ENCODE measurements at regions not wholly inside any gene's neighbourhood (a gene's known extent, or its start where the extent isn't known, plus 50 kb on each side); places are given as distances from the start of the nearest gene placed in this dataset.
"Not testable (repeated sequence)": the region's sequence is repeated elsewhere in the genome, so short reads cannot be mapped to it uniquely, and the experiment has no call there.

DNA sequence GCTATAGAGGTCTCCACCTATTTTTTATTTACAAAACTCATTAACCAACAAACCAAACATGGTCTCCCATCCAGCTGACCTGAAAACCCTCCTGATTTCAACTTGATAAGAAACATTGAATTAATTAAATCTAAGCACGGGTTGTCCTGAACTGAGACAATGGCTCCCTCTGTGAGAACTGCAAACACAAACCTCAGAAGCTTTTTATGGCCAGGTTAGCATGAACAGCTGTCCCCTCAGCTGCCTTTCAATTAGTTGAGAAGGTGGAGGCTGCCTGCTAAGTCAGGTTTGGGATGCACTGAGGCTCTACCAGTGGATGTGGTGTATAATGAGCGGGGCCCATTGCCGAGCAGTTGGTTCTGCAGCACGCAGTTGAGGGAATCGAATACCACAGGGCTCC is 258.5 kb upstream of the DDX18 start:
- peak; percentile 34 for DNase-seq

DNA sequence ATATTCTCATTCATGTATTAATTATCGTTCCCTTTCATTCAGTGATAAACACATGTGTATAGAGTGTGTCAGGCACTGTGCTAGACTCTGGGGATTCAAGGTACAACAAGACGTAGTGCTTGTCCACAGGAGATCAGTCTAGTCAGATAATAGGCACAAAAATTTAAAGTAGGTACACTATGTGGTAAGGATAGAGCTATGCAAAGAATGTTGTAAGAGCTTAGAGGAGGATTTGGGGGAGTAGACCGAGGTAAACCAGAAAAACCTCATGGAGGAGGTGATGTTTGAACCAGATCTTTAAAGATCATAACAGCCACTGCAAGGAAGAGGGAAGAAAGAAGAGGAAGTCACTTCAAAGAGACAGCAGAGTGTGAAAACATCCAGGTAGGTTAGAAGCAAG is 256.9 kb upstream of the DDX18 start:
- no peak for DNase-seq

DNA sequence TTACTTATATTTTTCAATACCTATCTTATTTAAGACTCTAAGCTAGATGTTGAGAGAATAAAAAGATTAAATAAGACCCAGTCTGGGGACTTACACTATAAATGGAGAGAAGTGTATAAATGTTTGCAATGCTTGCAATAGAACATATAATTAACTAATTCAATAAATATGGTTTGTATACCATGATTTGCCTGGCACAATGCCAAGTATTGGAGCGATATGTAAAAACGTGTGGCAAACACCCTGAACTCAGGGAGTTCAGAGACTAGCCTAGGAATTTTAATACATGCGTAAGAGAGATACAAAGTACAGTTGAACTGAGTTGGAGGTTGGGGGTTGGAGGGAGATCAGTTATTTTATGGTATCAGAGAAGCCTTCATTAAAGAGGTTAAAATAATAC is 251.8 kb upstream of the DDX18 start:
- DNase-seq = no peak

DNA sequence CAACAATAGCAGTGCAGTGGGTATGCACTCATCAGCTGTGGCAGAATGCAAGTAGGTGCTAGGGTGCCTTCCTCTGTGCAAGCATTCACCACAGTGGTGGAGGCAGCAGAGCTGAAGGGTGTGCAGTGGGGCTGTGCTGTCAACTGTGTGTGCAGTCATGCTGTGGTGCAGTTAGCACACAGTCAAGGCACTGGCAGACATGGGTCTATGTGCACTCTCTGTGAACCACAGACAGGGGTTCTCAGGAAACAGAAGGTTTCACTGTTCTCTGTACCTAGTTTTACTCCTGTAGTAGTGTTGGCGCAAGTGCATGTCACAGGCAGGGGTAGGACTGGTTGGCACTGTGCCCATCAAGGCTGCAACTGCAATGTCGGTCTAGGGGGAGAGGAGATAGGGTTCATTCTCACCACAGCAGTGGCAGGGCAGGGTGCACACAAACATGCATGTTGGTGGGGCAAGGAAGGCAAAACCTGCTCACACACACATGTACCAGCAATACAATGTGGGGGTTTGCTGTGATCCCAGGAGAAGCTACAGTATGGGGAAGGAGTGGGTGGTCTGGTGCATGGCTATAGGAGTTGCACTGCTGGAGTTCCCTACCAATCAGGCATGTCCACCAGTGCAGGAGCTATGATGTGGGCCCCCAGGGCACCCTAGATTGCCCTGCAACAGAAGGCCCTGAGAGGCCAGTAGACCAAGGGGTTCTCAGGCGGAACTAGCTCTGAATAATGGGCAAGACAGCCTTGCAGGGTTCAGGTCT is 242.7 kb upstream of the DDX18 start:
- DNase-seq = no peak

DNA sequence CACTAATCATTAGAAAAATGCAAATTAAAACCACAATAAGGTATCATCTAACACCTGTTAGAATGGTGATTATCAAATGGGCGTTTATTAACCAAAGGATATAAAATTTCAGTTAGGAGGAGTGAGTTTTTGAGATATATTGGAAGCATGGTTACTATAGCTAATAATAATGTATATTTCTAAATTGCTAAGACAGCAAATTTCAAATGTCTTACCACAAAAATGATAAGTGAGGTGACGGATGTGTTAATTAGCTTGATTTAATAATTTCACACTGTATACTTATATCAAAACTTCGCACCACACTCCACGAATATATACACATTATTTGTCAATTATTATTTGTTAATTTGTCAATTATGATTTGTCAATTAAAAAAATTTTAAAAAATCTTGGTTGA is 227.2 kb upstream of the DDX18 start:
- DNase-seq = no peak

DNA sequence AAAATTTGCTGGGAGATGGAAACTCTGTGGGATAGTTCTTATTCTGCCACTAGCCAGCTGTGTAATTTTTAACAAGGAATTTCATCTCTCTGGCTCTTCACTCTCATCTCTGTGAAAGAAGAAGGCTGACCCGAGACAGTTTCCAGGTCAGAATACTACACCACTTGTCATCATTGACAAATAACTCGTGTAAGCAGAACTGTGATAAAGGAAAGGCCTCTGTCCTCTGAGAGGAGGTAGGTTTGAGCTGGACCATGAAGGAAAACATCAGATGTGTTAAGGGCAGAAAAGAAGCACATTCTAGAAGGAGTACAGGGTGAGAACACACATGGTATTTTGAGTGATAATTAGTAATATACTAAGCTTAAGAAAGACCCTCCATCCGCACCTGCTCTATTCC is 211.4 kb upstream of the DDX18 start:
- no peak for DNase-seq

DNA sequence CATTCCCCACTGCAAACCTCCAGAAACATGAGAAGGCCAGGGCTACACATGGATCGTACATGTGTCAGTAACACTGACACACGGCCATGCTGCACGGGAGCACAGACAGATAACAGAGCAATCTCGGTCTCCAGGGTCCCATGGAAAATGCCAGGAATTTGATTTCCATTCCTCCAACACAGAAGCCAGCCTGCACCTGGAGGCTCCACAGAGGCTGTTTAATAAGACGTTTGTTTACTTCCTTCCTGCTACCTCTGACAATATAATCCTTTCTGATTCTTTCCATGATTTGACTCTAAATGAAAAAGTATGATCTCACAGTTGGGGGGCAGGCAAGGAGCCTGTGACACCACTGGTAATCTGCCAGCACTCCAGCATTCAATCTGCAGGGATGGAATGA is 210.9 kb upstream of the DDX18 start:
- no peak for DNase-seq

DNA sequence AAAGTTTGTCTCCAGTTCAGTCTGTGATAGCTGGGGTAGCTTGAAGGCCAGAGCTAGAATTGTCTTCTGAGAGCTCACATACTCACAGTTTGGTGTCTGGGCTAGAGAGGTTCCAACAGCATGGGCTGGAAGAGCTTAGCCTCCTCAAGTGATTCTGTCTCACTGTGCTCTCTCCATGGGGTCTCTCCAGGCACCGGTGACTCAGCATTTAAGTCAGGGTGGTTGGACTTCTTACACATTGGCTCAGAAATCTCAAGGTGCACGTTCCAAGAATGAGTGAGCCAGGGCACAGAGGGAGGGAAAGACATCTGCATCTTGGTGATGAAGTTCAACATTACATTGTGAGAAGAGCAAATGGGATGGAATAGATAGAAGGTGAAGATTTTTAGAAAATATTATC is 207.3 kb upstream of the DDX18 start:
- no peak for DNase-seq

DNA sequence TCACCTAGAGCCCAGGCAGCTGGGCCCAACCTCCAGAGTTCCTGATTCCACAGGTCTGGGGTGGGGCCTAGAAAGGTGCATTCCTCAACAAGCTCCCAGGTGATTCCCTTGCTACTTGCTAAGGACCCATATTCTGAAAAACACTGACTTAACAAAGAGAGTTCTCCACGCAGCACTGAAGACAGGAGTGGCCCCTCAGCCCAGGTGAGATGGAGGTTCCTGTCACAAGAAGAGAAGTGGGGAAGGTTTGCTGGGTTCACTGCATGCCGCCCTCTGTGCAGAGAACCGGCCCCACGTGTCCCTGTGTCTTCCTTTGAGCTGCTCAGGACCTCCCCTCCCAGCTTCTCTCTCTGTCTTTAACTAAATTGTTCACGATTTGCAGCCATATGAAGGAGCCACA is 201.4 kb upstream of the DDX18 start:
- no peak for DNase-seq

DNA sequence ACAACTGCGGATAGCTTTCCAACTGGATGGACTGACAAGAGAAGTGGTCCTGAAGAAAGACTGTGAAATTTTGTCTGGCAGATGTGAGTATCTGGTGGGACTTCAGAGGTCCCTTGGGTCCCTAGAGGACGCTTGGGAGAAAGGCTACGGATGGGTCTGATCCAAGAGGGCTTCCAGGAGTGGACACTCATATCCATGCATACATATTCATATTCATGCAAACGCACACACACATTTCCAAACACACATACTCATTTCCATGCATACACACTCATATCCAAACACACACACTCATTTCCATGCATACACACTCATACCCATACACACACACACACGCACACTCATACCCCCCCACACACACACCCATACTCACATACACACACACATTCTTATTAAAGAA is 200.2 kb upstream of the DDX18 start:
- no peak for DNase-seq

DNA sequence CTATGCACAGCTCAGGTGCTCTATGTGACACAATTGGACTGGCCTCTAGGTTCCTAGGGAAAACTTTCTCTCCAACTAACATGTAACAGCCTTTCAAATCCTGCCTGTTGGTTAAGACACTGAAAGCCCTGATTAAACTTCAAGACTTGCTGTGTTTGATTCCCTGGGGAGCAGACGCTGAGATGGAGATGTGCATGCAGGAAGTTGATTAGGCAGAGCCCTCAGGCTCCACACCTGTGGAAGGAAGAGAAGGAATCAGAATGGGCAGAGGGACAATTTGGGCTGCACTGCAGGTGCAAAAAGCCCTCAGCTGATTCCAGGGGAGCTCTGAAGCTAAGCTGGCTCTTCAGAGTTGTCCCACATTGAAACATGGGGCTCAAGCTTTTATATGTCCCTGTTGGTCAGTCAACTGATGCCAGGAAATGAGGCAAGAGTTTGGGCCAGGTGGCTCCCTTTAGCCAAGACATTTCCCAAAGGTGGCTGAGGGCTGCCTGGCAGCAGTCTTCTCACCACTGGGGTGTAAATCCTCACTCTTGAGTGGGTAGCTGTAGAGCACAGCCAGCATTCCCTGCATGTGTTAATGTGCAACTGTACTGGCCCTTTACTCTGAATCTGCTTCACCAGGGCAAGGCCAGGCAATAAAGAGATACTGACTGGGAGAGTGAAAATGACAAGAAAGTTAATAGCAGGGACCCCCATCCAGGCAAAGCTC is 199.5 kb upstream of the DDX18 start:
- DNase-seq = no peak

DNA sequence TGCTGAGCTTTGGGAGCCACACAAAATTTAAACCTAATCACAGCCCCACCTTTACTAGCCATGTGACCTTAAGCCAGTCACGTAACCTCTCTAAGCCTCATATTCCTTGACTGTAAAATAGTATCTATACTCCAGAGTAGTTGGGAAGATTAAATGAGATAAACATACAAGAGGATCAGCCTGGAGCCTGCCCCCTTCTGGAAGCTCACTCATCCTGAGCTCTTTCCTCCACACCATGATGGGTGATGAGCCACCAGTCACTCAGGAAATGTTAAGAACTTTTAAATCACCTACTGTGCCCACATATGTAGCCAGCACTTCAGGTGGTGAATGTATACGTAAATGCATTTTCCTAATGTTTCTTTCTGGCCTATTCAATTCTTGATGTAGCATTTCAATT is 195.9 kb upstream of the DDX18 start:
- DNase-seq = no peak

DNA sequence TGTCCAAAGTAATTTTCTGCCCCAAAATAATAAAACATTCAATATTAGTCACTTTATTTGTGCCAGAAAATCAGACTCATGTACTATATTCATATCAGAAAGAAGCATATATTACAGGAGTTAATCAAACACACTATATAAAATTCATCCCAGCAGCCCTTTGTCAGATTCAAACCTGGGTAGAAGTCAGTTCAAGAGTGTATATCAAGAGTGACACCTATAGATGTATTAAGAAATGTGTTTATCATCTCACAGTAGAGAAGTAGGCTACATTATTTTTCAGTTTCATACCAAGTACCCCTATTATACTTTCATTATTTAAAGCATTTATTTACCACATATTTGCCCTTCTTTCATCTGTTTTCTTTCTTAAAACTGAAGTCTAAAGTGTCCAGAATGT is 193.2 kb upstream of the DDX18 start:
- no peak for DNase-seq

DNA sequence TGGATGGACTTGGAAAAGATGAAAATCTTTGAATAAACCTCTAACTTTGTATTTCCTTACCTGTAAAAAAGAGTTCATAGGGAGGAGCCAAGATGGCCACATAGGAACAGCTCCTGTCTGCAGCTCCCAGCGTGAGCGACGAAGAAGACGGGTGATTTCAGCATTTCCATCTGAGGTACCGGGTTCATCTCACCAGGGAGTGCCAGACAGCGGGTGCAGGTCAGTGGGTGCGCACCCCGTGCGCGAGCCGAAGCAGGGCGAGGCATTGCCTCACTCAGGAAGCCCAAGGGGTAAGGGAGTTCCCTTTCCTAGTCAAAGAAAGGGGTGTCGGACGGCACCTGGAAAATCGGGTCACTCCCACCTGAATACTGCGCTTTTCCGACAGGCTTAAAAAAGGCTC is 191.3 kb upstream of the DDX18 start:
- not testable (repeated sequence) for DNase-seq

DNA sequence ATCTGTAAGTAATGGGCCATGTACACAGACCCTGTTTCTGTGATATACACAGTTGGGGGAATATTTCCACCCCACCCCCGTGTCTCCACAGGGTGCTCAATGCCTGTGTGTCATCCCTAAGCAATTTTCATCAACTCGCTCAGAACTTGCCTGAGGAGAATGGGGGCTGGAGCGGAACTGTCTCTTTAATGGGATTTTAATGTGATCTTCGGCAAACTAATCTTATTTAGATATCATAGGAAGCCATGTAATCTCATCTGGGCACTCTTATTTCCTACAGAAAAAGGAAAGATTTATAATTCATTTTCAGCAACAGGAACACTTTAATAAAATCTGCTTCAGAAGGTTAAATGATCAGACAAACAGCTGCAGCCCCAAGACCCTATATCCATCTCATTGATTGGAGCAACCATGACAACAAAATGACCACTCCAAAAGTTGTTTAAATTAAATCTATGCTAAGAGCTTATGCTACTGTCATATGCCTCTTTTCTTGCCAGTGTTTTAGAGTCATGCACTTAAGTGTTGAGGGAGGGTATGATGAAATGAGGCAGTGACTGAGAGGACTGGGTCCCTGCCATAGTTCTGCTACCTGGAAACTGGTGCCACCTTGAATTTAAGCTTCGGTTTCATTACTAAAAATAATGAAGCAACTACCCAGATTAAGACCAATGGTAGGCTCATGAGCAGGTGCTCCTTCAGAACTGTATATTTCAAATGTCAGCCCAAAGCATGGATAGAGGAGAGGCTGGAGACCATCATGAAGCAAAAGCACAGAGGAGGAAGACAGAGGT is 183.1 kb upstream of the DDX18 start:
- DNase-seq = no peak

DNA sequence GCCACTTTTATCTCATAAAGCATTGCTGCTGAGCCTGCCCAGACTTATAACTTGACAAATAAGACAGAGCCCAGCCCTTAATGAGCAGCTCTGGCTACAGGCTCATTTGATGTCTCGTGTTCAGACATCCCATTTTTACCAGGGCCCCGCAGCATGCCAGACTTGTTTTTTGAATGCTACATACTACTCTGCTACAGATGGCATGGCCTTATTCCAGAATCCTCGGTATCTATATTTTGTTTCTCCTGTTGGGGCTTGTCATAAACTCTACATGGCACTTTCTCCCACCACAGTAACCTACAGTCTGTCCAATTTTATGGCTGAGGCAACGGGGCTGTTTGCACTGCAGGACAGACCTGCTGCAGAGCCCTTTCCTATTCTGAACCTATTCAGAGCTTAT is 179.0 kb upstream of the DDX18 start:
- no peak for DNase-seq

DNA sequence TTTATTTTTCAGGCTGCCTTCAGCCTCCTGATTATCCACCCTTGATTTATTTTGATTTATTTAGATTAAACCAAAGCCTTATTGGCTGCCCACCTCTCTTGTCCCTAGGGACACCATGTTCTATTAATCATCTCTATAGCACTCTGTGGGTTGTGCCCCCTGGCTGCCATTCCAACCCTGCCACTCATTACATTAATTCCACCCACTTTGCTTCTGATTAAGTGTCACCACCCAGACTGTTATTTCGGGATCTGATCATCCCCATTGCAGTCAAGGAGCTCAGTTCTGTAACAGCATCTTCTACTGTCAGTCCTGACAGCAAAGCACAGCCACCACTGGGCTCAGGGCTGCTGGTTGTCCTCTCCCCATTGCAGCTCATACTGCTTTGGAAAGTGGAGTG is 175.1 kb upstream of the DDX18 start:
- DNase-seq = no peak

DNA sequence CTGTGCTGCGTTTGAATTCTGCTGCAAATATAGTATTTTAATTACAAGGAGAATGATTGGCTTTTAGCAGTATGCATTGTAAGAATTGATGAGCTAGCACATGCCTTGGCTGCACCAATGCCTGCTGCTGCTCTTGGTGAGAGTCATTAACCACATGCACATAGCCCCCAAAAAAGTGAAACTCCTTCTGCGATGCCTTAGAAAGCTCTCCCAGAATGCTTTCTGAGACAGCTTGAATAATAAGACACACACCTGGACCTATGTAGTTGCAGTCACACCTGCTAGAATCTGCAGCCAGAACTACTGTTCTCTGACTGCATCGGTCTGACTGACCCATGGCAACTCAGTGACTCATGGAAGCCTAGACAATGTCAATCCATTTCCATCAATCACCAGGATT is 170.1 kb upstream of the DDX18 start:
- DNase-seq = no peak

DNA sequence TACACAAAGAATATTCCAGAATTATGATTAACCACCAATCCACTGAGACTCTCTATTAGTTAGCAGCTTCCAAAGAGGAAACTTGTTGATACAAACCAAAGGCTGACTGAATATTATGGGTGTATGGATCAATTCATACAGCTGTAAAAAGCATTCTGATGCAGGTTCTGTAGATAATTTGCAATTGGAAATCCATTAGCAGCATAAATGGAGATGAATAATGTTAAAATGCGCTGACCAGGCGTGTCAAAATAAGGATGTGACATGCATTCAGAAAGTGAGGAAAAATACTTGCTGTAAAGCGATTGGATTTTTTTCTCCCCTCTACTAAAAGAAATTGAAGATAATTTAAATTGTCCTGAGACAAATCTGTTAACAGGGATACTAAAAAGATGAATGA is 169.0 kb upstream of the DDX18 start:
- no peak for DNase-seq

DNA sequence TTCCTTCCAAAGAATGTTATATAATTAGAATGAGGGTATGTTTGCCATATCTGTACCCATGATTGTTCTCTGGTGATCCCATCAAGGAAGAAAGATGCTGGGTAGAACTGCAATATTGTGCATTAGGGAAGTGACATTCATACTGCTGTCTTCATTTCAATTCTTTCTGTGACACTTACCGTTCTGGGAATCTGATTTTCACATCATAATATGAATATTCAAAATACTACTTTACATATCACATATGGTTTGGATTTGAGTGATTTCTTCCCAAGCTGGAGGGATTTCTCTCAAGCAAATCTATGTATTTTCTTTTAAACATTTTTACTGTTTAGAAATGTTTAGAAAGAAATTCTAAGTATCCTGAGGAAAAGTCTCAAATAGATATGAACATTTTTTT is 168.4 kb upstream of the DDX18 start:
- no peak for DNase-seq

DNA sequence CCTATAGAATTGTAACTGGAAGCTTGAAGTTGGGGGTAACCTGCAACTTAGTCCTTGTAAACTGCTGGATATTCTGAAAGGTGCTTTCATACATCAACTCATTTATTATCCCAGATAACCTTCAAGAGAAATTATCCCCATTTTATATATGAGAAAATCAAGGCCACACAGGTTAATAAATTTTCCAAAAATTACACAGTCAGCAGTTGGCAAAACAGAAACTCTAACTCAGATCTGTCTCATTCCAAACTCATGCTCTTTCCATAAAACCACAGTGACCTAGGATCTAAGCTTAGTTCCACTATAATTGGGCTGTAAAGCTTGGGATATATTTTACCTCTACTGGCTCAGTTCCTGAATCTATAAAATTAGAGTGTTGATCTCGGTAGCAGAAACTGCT is 167.6 kb upstream of the DDX18 start:
- no peak for DNase-seq

DNA sequence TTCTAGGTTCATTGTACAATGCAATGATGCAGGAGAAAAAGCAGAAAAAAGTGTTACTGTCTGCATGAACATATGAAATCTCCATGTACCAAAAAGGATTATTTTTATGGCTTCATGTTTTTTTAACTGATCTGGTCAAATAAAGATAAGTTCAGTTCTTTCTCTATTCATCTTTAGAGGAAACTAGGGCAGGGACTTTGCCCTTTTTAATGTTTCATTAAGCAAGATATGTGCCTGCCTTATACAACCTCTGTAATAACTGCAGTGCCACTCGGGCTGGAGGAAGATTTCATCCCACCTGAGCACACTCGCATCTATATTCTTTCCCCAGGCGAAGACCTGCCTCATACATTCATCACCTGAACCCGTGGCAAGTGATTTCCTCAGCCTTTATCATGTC is 157.9 kb upstream of the DDX18 start:
- no peak for DNase-seq

DNA sequence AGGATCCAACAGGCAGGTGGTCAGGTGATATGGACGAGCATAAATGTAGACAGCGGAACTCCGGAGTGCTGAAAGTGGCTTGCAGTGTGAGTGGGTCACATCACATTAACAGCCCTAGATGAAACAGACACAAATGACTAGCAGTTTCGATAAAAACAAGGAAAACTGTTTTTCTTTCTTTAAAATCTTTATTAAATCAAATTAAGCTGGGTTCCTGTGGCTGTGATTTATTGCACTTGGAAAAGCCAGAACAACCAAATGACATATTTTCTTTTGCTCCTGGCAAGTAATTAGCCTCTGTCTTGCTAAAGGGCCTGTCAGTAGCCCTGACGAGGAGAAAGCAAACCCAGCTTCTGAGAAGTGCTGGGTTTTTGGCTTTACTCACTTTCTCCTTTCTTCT is 152.9 kb upstream of the DDX18 start:
- DNase-seq = no peak

DNA sequence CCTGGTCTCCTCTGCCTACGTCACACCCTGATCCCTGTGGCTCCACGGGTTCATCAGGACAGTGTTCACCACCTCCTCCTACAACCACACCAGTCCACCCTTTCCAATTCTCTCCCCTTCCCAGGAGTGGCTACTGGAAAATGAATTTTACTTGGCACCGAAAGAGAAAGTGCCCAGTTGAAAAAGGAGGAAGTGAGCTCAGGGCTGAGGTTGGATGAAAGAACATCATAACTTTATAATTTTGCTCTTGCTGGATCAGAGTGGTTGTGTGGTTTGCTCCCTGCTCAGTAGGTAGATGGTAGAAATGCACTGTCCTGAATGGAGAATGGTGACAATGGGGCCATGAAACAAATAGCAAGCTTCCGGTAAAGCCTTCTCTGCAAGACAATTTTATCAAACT is 140.3 kb upstream of the DDX18 start:
- DNase-seq = no peak

Measured in NCI-H146 (cell line).